ENCODE measurements at regions not wholly inside any gene's neighbourhood (a gene's known extent, or its start where the extent isn't known, plus 50 kb on each side); places are given as distances from the start of the nearest gene placed in this dataset.

DNA sequence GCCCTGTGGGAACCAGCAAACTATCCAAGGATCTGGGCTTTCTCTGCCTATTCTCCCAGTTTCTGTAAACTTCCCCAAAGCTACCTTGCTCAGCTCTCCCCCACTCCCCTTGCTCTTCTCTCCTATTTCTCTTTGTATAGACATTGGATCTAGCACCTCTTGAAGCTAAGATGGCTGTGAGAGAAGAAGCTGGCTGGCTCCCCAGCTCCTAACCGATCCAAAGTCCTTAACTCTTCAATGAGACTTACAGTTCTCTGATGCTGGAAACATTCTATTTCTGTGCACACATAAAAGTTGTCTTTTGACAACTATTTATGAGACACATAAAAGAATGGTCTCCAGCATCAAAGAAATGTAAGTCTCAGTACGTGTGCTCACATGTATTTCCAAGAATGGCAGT, 70.6 kb upstream of the C3orf80 start:
- no peak overlapping the region for H3K4me3 ChIP-seq (ENCODE audit: low read length)
- no peak for TF ChIP-seq ZNF274 (IDR thresholded peaks at IDR 0.05; ENCODE audit: low read depth, low read length)

DNA sequence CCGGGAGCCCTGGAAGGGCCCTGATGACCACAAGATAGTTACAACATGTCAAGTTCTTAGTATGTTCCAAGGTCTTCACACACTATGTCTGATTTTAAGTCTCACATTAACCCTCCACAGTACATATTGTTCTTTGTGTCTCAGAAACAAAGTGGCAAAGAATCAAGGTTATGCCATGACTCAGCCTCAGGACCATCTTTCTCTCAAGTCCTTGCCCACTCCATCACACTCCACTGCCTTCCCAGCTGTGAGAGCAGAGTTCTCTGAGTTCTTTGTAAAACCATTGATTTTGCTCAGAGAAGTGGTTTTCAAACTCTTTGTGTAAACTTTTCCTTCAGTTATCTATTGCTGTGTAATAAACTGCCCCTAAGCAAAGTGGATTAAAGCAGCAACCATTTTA, 67.9 kb upstream of the C3orf80 start:
- H3K4me3 ChIP-seq (ENCODE audit: low read length), result no peak overlapping the region
- TF ChIP-seq ZNF274 (IDR thresholded peaks at IDR 0.05; ENCODE audit: low read depth, low read length), result no peak

DNA sequence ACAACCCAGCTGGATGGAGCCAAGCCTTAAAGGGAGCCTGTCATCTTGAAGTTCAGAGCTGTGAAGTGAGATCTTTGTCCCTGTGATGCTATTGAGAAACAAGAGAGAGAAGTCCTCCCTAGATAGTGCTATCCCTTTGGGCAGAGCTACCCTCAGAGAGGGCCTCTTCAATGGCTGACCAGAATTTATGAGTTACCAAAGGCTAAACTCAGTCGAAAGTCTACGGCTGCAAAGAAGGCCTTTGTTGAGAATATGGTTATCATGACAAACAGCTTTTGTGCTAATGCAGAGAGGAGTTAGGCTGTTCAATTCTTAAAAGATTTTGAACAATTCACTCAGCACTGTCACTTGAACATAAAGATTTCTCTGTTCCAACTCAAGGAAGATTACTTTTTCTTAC, 65.9 kb upstream of the C3orf80 start:
- H3K4me3 ChIP-seq (ENCODE audit: low read length), result no peak overlapping the region
- TF ChIP-seq ZNF274 (IDR thresholded peaks at IDR 0.05; ENCODE audit: low read depth, low read length), result no peak

DNA sequence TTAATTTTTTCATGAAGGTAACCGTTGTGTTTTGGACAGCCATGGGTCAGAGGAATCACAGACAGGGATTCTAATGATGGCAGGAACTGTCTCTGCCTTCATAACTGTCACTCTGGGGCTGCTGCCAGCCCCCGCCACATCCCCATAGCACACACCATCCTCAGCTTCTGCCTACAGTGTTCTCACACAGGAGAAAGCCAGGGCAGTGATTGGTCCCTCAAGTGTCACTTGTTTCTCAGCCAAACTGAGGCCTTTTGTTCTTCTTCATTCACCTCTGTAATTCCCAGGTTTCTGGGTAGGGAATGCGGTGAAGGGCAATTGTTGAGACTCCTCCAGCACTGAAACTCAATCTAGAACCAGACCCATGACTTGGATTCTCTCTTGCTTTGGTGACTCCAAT, 65.4 kb upstream of the C3orf80 start:
- H3K4me3 ChIP-seq (ENCODE audit: low read length), result no peak overlapping the region
- TF ChIP-seq ZNF274 (IDR thresholded peaks at IDR 0.05; ENCODE audit: low read depth, low read length), result no peak

DNA sequence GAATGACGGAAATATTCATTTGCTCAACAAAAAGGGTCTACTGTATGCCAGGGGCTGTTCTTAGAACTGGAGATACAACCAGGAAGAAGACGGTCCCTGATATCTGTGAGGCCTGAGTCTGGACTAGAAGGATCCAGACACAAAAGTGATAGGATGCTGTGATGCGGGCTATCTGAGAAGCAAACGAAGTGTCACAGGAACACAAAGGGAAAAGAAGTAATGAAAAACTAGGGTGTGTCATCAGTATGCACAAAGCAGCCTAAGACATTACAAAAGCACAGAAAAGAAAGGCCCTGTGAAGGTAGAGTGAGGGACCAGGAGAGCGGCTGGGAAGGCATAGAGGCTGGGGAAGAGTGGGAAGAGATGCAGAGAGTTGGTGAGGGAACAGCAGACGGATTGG, 63.3 kb upstream of the C3orf80 start:
- no peak overlapping the region for H3K4me3 ChIP-seq (ENCODE audit: low read length)
- no peak for TF ChIP-seq ZNF274 (IDR thresholded peaks at IDR 0.05; ENCODE audit: low read depth, low read length)

DNA sequence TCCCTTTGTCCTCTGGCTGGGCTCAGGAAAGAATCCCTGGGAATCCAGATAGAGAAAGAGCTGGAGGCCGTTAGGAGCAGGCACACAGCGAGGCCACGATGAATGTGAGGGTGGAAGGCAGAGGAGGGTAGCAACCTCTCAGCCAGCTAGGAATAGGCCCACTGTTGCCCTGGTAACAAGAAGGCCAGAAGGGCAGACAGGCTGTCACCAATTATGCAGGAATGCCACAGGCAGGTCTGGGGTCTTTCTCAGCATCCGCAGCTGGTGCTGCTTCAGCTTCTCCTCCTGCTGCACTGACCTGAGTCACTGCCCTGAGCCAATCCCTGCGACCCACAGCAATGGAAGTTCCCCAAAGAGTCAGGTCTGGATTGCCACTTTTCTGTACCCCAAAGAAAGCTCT, 62.8 kb upstream of the C3orf80 start:
- H3K4me3 ChIP-seq (ENCODE audit: low read length), result no peak overlapping the region
- no peak for TF ChIP-seq ZNF274 (IDR thresholded peaks at IDR 0.05; ENCODE audit: low read depth, low read length)

DNA sequence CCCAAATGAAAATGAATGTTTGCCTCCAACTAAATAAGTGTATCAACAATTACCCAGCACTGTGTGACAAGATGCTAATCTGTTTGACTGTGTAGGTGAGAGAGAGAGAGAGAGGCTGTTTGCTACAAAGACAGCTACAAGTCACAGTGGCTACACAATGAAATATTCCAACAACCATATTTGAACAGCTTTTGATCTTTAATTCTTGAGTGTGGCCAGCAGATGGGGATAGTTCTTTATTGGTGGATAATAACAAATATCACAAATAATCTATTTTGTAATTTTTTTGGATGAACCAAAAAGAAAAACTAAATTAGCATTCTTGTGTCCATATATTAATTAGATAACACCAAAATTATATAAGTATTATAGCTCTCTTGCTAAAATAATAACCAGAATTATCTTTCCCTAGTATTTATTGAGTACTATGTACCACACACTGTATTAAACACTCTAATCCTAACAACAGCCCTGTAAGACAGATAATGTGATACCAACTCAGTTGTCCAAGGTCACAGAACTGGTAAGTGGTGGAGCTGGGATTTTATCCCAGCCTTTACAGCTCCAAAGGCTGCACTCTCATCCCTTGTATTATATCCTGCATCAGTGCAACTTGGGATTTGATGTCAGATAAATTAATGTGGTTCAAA, 61.9 kb upstream of the C3orf80 start:
- no peak for TF ChIP-seq ZNF274 (IDR thresholded peaks at IDR 0.05; ENCODE audit: low read depth, low read length)

DNA sequence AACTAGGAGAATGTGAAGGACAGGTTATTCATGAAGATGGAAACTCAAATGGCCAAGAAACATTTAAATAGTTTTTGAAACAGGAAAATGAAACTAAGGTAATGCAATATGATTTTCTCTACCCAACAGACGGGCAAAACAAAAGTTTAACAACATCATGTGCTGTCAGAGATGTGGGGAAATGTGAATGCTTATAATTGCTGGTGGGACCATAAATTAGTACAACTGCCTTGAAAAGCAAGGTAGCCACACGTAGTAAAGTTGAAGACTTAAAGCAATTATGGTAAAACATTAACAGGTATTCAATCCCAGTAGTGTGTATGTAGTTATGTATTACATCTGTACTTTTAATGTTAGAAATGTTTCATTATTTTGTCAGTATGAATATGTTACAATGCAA, 57.0 kb upstream of the C3orf80 start:
- TF ChIP-seq ZNF274 (IDR thresholded peaks at IDR 0.05; ENCODE audit: low read depth, low read length), result no peak
- no peak overlapping the region for H3K4me3 ChIP-seq (ENCODE audit: low read length)

More for the DNA sequence above, 61.9 kb upstream of the C3orf80 start:
- no peak overlapping the region for H3K4me3 ChIP-seq (ENCODE audit: low read length)

DNA sequence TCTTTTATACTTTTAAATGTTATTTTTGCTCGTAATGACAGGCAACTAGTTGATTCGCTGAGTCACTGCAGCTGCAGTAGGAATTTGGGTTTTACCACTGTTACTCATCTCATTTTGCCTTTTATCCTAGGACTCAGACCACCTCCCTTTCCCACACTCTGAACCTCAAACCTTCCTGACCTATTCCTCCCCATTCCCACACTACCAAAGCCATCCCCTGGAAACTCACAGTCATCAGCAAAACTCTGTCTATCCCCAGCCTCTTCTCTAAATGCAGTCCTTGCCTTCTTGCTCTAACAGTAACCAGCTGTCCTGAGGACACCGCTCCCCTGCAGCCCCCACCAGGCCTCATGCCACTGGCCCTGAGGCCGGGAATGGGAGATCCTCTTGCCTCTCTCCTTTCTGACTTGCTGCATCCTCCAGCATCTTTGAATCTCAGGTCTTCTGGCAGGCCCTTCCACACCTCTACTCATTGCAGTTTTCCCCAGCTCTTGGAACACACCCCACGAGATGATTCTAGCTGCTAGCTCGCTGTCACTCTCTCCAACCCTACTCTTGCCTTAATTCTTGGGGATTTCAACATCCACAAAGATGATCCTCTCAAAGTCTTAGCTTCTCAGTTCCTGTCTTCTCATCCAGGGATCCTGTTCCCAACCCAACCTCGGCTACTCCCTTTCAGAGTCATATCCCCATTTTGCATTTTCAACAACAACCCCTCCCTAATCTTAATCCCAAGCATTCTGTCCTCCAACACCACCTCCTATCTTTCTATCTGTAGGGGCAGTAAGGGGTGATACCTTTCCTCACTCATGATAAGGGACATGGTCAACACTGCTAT, 55.9 kb upstream of the C3orf80 start:
- no peak overlapping the region for H3K4me3 ChIP-seq (ENCODE audit: low read length)
- TF ChIP-seq ZNF274 (IDR thresholded peaks at IDR 0.05; ENCODE audit: low read depth, low read length), result no peak

DNA sequence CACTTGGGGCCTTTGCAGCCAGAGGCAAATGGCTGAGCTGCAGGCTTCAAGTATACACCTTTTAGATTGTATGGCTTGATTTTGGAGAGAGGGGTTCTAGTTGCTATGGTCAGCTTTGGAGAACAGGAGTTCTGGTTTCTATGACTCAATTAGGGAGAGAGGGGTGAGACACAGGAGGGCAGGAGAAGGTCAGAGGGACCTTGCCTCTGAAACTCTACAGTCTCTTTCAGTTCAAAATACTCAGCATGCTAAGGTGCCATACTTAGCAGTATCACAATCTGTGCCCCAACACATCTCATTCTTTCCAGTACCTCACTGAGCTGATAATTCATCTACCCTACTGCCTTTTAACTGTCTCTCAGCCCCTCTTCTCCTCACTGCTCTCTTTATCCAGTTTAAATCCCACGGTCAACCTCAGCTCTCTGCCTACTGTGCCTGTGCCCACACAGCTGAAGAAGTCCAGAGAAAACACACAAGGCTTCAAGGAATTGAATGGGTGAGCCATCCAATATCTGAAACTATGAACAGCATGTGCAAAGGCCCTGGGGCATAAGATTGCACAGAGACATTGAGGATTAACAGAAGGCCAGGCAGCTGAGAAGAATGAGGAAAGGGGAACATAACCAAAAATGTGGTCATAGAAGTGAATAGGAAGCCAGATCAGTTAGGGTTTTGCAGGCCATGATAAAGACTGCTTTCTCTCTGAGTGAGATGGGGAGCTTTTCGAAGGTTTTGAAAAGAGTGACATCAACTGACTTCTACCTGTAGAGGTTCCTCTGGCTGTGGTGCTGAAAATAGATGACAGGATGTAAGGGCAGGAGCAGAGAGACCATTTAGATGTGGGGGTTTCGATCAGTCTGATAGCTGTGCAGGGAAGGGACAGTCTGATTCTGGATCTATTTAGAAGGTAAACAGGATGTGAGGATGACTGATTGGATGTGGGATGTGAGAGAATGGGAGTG, 54.5 kb upstream of the C3orf80 start:
- H3K4me3 ChIP-seq (ENCODE audit: low read length), result no peak overlapping the region
- TF ChIP-seq ZNF274 (IDR thresholded peaks at IDR 0.05; ENCODE audit: low read depth, low read length), result no peak

DNA sequence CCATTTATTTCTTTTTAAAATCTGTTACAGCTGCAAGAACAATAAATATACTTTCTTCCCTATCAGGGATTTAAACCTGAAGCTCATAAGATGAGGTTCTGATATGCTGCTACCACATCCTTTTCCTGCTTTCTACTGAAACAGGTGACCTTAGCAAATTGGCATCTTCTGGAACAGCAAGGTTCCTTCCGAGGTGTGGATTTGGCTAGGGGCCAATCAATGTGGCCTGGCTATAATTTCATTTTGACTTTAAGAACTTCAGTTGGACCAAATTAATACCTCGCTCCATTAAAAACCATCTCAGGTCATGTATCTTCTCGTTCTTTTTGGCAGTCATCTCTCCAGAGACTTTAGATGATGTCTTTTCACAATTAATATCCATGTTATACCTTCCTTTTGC, 53.4 kb upstream of the C3orf80 start:
- TF ChIP-seq ZNF274 (IDR thresholded peaks at IDR 0.05; ENCODE audit: low read depth, low read length), result no peak
- no peak overlapping the region for H3K4me3 ChIP-seq (ENCODE audit: low read length)

DNA sequence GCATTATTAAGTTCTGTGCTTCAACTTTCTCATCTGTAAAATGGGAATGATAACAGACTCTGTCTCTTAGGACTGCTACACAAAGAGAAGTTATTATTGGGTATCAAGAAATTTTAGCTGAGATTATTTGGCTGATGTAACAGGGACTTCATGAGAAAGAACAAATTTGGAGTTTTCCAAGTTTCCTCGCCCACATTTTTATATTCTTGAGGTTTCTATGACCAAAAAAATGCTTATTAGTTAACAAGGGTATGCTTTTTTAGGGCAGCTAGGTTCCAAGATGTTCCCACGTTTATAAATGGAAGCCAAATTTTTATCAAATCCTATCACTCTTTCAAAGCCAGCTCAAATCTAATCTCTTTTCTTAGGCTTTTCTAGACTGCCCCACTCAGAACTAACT, 50.6 kb upstream of the C3orf80 start:
- no peak for TF ChIP-seq ZNF274 (IDR thresholded peaks at IDR 0.05; ENCODE audit: low read depth, low read length)
- H3K4me3 ChIP-seq (ENCODE audit: low read length), result no peak overlapping the region
